Fibroblast of skin of left biceps (primary cell): ENCODE measurements at regions not wholly inside any gene's neighbourhood (a gene's known extent, or its start where the extent isn't known, plus 50 kb on each side); places are given as distances from the start of the nearest gene placed in this dataset.
"Not testable (repeated sequence)": the region's sequence is repeated elsewhere in the genome, so short reads cannot be mapped to it uniquely, and the experiment has no call there.

Source experiments
- DNase-seq, 2 experiments: peaks; one replicate each; pipeline ENCODE4 v3.0.0-alpha.2; 2013; ENCODE audit warnings: low read depth in 2 of 2

DNA sequence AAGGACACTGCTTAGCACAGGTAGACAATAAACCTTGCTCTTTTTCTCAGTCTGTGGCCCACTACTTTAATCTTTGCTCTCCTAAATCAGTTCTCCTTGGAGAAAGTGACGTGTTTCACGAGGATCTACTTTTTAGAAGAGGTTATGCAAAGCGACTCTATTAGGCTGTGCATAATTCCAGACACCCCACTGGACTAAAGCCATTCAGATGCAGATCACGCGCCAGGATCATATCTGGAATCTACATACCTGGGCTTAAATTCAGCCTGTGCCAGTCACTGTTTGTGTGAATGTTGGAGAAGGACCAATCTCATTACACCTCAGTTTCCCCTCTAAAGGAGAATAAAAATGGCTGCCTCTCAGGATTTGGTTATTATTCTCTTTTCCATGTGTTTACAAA is 413.0 kb upstream of the MYT1L start:
- no peak for DNase-seq

DNA sequence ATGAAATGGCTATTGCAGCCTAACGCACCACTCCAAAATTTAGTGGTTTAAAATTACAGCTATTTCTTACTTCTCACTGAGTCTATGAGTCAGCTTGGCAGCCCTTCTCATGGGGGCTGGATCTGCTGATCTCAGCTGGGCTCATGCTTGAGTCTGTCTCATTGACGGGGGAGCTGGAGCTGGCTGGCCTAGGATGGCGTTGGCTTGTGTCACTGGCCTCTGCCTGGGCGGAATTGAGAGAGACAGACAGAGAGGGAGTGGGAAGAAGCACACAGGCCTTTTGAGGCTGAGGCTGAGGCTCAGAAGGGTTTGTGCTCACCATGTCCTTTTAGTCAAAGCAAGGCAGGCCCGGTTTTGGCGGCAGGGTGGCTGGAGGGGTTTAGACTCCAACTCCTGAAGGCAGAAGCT is 412.1 kb upstream of the MYT1L start:
- no peak for DNase-seq

- DNase-seq = no peak
These were observed 411.7 kb upstream of the MYT1L start for GRCh38 chr2:2742726-2743125.

- no peak for DNase-seq
These were observed 409.2 kb upstream of the MYT1L start for GRCh38 chr2:2740238-2740775.

DNA sequence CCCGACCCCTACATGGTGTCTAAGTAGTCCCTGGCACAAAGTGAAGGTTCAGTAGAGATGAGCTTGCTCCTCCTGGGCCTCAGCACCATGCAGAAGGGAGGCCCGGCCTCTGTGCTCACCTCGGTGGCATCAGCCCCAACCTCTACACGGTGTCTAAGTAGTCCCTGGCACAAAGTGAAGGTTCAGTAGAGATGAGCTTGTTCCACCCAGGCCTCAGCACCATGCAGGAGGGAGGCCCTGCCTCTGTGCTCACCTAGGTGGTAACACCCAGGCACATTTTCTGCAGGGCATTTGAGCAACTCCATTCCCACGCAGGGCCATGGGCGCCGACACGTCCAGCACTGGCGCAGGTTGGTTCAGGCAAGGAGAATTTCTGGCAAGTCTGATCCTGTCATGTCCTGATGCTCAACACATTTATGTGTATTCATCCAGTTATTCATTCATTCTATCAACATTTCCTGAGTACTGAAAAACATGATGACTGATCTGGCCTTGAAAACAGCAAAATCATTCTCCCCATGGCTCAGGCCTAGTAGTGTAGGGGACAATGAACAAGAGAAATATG is 408.2 kb upstream of the MYT1L start:
- DNase-seq = no peak

- DNase-seq = no peak
These were observed 407.6 kb upstream of the MYT1L start for GRCh38 chr2:2738684-2739083.

- no peak for DNase-seq
These were observed 407.2 kb upstream of the MYT1L start for GRCh38 chr2:2738276-2738675.

- DNase-seq = no peak
These were observed 404.0 kb upstream of the MYT1L start for GRCh38 chr2:2735041-2735440.

GRCh38 chr2:2734308-2734707 is 403.2 kb upstream of the MYT1L start:
- DNase-seq = no peak

DNA sequence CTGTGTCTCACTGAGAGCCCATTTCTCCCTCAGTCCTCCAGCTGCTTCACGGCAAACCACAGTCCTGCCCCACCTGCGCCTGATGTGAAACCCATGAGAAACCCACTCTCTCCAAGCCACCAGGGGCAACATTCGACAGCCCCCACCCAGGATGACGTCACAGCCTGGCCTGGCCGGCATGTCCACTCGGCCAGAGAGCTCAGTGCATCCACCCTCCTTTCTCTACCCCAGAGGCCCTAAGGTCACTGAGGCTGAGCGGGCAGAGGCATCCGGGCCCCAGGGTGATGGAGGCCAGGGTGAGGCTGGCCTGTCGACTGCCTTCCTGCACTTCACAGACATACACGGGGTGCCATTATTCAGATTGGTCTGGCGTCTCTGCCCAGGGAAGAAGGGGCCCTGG is 402.7 kb upstream of the MYT1L start:
- no peak for DNase-seq

DNA sequence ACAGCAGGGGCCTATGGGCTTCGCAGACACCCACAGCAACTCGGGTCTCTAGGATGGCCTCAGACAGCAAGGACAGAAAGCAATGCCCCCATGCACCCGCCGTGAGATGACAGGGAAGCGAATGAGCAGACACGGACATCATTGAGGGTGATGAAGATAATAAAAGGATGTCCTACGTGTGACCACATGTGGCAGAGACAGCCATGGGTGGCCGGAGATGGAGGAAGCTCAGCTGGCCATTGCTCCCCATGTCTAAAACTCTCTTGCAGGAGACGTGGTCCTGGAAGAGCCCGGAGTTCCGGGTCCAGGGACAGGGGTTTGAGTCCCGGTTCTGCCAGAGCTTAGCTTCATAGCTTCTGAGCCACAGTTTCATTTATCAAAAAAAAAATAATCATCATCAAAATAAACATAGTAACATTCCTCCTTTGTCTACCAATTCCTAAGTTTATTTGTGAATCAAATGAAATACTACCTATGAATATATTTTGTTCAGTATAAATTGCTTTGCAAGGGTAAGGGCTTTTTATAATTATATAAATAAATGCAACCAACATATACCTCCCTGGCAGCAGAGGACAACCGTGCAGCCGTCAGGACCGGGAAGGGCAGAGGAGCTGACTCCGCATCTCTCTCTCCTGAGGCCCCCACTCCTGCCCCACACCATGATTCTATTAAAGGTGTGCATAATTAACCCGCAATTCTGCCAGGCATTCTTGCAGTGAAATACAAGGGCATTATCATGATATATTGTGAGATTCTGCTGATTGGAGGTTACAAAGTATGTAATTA is 401.4 kb upstream of the MYT1L start:
- DNase-seq = no peak

GRCh38 chr2:2731816-2732284 is 400.8 kb upstream of the MYT1L start:
- DNase-seq = no peak

DNA sequence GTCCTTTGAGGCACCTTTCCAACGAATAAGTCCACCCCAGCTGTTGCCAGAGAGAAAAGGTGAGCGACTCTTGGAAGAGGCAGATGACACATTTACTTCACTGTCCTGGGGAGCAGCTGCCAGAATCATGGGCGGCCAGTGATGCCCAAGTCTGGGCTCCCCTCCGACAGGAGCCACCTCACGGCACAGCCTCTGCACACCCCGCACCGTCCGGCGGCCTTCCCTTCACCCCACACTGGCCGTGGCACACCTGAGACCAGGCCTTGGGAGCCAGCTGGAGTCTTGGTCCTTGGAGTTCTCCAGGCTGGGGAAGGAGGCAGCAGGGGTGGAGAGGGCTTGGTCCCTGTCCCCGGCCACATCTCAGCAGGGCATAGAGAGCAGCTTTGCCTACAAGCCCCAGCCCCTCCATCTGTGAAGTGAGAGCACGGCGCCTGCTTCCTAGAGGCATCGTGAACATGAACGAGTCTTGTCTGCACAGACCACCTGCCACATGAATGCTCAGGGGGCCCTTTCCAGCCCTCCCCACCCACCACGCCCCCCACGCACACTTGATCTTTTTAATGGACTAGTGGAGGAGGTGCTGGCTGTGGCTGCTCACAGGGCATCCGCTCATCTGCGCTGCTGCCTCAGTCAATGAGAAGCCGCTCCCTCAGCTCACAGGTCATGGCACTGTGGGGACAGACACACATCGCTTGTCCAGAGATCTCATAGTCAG is 400.2 kb upstream of the MYT1L start:
- DNase-seq = no peak

- DNase-seq = no peak
These were observed 399.3 kb upstream of the MYT1L start for GRCh38 chr2:2730301-2730833.

DNA sequence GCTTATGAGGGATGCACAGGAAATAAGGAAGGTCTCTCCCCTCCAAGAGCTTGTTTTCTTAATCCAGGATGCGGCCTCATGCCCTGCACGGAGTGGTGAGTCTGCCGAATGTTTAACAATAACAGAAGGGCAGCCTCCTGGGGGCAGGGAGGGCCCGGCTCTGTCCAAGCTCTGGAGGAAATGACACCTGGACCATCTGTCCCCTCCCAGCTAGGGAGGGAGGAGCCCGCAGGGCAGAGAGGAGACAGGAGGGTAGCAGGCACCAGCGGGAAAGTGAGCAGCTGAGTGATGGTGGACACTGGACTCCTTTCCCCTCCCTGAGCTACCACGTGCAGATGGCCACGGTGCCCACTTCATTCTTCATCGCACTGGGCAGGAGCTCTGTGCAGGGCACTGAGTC is 398.2 kb upstream of the MYT1L start:
- no peak for DNase-seq

DNA sequence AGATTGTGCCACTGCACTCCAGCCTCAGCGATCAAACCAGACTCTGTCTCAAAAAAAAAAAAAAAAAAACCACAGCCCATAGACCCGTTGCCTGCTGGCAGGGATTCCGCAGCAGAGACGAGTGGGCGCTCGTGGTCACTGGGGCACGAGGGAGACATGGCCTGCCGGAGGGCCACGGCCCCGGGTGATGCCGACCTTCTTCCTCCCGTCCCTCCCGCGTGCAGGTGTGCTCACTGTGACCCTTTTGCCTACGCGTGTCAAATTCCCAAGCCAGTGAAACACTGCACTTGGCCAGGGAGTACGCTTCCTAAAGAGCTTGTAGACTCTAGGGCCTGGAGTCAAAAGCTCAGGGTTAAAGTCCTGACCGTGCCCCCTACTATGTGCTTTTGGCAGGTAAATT is 397.6 kb upstream of the MYT1L start:
- no peak for DNase-seq

DNA sequence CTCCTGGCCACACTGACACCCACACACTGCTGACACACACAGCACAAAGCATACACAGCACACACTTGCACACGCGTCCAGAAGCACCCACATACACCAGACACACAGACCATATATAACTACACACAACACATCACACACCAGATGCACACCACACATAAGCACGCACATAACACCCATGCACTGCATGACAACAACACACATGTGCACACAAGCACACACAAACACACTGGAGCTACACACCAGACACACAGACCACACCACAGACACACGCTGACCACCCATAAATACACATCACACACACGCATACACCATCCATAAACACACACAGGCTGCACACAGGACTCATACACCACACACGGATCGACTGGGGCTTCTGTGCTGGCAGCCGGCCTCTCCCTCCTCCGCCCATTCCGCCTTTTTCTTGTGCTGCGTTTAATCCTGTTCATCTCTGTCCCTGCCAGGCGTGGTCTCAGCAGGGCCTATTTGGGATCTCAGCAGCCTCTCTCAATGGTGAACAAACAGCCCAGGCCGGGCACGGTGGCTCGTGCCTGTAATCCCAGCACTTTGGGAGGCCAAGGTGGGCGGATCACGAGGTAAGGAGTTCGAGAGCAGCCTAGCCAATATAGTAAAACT is 396.9 kb upstream of the MYT1L start:
- DNase-seq = no peak

DNA sequence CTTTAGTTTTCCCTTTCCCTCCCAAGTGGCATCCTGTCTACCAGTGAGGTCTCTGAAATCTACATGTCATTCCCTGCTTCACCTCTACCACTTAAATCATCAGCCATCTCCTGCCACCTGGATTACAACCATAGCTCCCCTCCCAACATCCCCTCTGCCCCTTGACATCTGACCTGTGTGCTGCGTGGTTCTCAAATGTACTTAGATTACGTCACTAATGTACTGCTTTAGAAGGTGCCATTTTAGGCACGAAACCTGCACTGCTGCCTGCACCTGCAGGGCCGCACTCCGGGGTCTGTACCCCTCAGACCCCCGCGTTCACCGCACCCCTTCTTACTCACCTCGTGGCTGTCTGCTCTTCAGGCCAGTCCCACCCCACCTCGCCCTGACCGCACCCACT is 395.1 kb upstream of the MYT1L start:
- no peak for DNase-seq

- DNase-seq = no peak
These were observed 392.0 kb upstream of the MYT1L start for GRCh38 chr2:2723064-2723463.

DNA sequence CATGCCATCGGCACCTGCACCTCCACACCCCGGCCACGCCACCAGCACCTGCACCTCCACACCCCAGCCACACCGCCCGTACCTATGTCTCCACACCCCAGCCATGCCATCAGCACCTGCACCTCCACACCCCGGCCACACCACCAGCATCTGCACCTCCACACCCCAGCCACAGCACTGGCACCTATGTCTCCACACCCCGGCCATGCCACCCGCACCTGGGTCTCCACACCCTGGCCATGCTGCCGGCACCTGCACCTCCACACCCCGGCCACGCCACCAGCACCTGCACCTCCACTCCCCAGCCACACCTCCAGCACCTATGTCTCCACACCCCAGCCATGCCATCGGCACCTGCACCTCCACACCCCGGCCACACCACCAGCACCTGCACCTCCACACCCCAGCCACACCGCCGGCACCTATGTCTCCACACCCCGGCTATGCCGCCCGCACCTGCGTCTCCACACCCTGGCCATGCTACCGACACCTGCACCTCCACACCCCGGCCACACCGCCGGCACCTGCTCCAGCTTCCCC is 390.3 kb upstream of the MYT1L start:
- DNase-seq = no peak

GRCh38 chr2:2720806-2721205 is 389.7 kb upstream of the MYT1L start:
- not testable (repeated sequence) for DNase-seq

DNA sequence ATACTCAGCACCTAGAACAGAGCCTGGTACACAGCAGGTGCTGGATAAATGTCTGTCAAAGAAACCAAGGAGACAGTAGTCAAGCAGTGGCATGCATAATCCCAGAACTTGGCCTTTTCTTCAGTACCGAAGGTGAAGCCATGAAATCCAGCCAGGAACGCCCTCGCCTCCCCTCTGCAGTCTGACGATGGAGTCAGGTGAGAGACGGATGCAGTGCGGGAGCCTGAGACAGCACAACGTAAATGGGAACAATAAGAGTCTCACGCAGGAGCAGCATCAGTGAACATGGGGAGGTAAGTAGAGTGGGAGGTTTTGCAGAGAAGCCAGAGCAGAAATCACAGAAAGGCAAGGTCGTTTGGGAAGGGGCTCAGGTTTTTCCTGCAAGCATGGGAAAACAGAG is 389.3 kb upstream of the MYT1L start:
- no peak for DNase-seq
